SK-N-SH (cell line): ENCODE measurements at regions not wholly inside any gene's neighbourhood (a gene's known extent, or its start where the extent isn't known, plus 50 kb on each side); places are given as distances from the start of the nearest gene placed in this dataset.

Experiments
- CTCF ChIP-seq: fragments of 200-600 bp; sonication (generic); IDR thresholded peaks from 2 replicates; pipeline ENCODE4 v1.6.1; 2017; ENCODE audit warnings: antibody characterized with exemption, mild to moderate bottlenecking, moderate library complexity
- MXI1 ChIP-seq: IDR thresholded peaks from 2 replicates; pipeline ENCODE4 v1.6.1; 2012; ENCODE audit warnings: mild to moderate bottlenecking, low read depth, low read length, improper control_type of control experiment
- POLR2AphosphoS5 ChIP-seq: IDR thresholded peaks from 2 replicates; pipeline ENCODE4 v1.6.1; 2012; ENCODE audit warnings: low read depth, low read length
- RAD21 ChIP-seq: IDR thresholded peaks from 2 replicates; pipeline ENCODE4 v1.6.1; 2012; ENCODE audit warnings: mild to moderate bottlenecking, low read length
- RCOR1 ChIP-seq: fragments of 150-350 bp; IDR thresholded peaks from 2 replicates; pipeline ENCODE4 v1.6.1; 2017; ENCODE audit warnings: antibody characterized with exemption, low read length

GRCh38 chr1:29900104-29900679 lies 663.9 kb downstream of the PTPRU start:
- TF ChIP-seq POLR2AphosphoS5 = no peak
- no peak for TF ChIP-seq MXI1
- TF ChIP-seq RCOR1 = no peak
- TF ChIP-seq CTCF = no peak
- TF ChIP-seq RAD21 = no peak
